ENCODE measurements at regions not wholly inside any gene's neighbourhood (a gene's known extent, or its start where the extent isn't known, plus 50 kb on each side); places are given as distances from the start of the nearest gene placed in this dataset.

DNA sequence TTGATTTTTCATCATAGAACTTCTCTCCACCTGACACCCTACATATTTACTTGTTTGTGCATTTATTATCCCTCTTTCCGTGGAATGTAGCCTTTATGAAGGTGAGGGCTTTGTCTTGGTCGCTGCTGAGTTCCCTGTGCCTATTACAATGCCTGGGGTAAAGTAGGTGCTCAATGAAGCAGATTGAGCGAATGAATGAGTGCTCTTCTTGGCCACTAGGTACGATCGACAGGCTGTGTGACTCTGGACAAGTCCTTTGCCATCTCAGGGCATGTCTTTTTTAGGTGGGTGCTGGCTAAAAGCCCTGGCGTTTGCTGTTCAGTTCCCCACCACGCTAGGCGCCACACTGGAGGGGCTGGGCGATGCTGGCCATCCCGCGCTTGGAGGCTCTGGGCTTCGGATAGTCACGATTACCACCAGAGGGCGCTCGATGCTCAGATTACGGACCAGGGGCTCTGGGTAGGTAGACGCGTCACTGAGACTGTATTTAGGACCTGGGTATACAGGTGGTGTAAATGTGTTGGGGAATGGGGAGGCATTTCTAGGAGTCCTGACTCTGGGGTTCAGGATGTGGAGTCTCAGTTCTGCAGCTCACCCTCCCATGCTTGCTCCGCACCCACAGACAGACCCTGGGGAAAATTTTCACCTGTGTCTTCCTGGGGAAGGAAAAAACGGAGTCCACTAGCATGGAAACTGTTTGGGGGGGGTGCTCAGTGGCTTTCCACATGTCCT, 71.0 kb upstream of the CSF3R start:
- TF ChIP-seq POLR2AphosphoS5 (IDR thresholded peaks at IDR 0.05) (no peak), POLR2A (IDR thresholded peaks at IDR 0.05) (no peak), EP300 (IDR thresholded peaks at IDR 0.05; ENCODE audit: low read depth) (no peak)
- TF ChIP-seq, protein P1, sequence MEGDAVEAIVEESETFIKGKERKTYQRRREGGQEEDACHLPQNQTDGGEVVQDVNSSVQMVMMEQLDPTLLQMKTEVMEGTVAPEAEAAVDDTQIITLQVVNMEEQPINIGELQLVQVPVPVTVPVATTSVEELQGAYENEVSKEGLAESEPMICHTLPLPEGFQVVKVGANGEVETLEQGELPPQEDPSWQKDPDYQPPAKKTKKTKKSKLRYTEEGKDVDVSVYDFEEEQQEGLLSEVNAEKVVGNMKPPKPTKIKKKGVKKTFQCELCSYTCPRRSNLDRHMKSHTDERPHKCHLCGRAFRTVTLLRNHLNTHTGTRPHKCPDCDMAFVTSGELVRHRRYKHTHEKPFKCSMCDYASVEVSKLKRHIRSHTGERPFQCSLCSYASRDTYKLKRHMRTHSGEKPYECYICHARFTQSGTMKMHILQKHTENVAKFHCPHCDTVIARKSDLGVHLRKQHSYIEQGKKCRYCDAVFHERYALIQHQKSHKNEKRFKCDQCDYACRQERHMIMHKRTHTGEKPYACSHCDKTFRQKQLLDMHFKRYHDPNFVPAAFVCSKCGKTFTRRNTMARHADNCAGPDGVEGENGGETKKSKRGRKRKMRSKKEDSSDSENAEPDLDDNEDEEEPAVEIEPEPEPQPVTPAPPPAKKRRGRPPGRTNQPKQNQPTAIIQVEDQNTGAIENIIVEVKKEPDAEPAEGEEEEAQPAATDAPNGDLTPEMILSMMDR (IDR thresholded peaks at IDR 0.05) = peak; percentile 24 to 60 (median 41)

All from transverse colon (tissue), 4 donors.